Left kidney (tissue), 1 donor: ENCODE measurements at regions not wholly inside any gene's neighbourhood (a gene's known extent, or its start where the extent isn't known, plus 50 kb on each side); places are given as distances from the start of the nearest gene placed in this dataset.
"Not testable (repeated sequence)": the region's sequence is repeated elsewhere in the genome, so short reads cannot be mapped to it uniquely, and the experiment has no call there.

Experiments
- DNase-seq: peaks from one replicate; pipeline ENCODE4 v3.0.0-alpha.2; 2013

GRCh38 chr10:118870467-118871243 lies 115.9 kb upstream of the CACUL1 start:
- DNase-seq: peak; percentile 65

- no peak for DNase-seq
Measured at GRCh38 chr10:118871244-118871865, 116.6 kb upstream of the CACUL1 start.

DNA sequence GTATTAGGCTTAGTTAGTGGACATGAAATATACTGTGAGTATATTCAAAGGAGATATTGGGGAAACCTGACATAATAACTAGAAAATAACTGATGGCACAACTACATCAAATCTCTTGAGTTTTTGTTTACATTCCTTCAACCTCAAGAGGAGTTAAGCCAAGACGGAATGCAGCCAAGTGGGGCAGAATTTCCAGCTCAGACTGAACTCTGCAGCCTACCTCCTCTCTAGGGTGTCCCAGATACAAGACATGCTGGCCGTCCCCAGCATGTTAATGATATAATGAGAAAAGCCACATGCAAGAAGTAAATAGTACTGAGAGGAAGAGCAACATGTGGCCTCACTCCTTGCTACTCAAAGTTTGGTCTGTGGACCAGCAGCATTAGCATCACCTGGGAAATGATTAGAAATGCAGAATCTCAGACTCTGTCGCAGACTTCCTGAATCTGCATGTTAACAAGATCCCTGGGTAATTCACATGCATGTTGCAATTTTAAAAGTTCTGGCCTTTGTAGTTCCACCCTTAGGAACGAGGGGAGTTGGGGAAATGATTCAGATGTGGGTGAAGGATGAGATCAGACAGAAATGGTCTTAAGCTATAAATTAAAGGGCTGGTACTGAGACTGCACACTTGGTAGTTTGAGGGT lies 118.4 kb upstream of the CACUL1 start:
- DNase-seq: no peak

- DNase-seq: no peak
Measured at GRCh38 chr10:118873738-118874105, 119.0 kb upstream of the CACUL1 start.

- DNase-seq: no peak
Measured at GRCh38 chr10:118874171-118874570, 119.4 kb upstream of the CACUL1 start.

DNA sequence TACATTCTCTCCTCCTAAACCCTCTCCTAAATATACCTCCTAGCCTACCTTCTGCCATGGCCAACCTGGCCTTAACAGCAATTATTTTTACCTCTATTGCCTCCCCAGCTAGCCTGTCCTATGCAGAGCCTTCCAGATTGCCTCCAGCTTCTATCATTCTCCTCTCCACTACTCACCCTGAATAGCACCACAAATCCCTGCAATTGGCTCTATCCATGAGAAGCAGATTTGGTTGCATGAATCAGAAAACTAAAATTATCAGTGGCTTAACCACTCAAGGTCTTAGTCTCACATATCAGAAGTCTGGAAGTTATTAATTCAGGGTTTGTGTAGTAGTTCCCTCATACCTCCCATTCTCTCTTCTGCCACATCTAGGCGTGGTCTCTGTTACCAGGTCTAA lies 120.3 kb upstream of the CACUL1 start:
- DNase-seq: no peak

GRCh38 chr10:118882741-118883140 lies 128.0 kb upstream of the CACUL1 start:
- no peak for DNase-seq

GRCh38 chr10:118892255-118892654 lies 137.3 kb upstream of the NANOS1 start:
- no peak for DNase-seq

- DNase-seq: not testable (repeated sequence)
Measured at GRCh38 chr10:118894891-118895290, 134.6 kb upstream of the NANOS1 start.

DNA sequence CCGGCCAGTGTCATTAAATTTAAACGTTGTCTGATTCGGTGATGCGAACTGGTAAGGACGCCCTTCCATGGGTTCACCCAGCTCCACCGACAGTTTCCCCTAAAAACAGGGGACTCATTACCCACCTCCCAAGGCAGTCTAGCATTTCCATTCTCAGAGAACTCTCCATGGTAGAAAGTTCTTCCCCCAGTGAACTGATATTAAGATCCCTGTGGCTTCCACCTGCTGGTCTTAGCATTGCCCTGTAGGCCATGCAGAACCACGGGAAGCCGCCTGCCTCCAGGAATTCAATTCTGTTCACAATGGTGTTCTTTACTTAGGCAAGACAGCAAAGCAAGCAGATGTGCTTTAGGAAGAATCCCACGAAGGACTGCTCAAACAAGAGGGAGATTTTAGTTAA lies 128.9 kb upstream of the NANOS1 start:
- no peak for DNase-seq

- no peak for DNase-seq
Measured at GRCh38 chr10:118901380-118901779, 128.1 kb upstream of the NANOS1 start.

- no peak for DNase-seq
Measured at GRCh38 chr10:118901906-118902305, 127.6 kb upstream of the NANOS1 start.

GRCh38 chr10:118902656-118903055 lies 126.9 kb upstream of the NANOS1 start:
- not testable (repeated sequence) for DNase-seq

GRCh38 chr10:118903251-118903650 lies 126.3 kb upstream of the NANOS1 start:
- DNase-seq: no peak

DNA sequence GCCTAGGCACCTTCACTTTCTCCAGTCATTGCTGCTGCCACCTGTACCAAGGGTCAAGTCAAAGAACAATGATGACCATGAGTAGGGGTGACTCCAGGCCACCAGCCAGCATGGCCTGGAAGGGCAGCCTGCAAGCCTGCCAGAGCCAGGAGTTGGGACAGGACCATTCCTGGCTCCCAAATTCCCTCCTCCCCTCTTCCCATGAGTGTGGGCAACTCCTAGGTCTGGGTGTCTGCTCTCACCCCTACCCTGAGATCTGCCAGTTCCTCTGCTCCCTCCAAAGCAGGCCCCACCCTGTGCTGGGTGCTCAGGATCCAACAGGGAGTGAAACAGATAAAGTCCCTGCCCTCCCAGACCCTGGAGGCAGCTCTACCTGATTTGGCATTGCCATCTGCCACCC lies 125.8 kb upstream of the NANOS1 start:
- DNase-seq: no peak

DNA sequence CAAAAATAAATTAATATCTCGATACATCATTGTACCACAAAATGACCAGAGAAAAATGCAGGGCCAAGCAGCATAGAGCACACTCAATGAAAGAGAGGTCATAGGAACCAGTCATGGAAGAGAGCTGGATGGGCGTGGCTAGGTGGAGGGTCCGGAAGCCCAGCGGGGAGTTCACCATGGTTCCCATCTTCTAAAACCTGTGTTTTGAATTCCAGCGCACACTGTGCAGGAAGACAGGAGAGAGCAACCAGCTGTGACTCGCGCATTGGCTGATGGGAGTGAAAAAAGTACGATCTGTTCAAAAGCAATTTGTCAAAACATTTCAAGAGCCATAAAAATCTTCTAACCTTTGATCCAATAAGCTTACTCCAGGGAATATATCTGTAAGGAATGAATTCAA lies 125.2 kb upstream of the NANOS1 start:
- DNase-seq: peak; percentile 5

- DNase-seq: no peak
Measured at GRCh38 chr10:118907051-118907450, 122.5 kb upstream of the NANOS1 start.

DNA sequence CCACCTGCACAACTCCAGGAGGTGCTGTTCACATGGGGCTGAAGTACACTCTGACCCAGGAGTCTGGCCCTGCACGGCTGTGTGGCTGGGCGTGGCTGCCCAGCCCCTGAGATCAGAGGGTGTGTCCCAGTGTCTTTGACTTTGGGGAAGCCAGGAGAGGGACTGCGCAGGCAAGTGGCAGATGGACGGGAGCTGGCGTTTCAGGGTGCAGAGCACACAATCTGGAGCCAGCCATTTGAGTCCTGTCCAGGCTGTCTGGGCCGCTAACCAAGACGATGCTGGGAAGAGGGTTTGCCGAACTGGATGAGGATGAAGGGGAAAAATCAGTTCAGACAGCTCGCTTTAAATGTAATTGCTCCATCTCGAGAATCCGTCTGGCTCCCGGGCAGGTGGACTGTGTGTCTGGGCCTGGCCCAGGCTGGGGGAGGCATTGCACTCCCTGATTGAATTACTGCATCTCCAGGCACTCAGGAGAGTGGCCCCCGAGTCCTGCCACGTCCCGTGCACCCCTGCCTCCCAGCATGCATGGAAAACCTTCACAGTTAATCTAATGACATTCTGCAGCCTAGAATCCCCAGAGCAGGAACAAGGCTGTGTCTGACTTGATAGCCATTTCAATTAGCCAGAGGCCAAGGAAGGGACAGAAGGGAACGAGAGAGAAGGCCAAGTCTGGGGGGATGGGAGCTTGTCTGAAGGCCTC lies 120.8 kb upstream of the NANOS1 start:
- DNase-seq: peak; percentile 10

GRCh38 chr10:118910702-118911101 lies 118.8 kb upstream of the NANOS1 start:
- DNase-seq: no peak

GRCh38 chr10:118911363-118911762 lies 118.2 kb upstream of the NANOS1 start:
- no peak for DNase-seq

- DNase-seq: no peak
Measured at GRCh38 chr10:118912961-118913600, 116.4 kb upstream of the NANOS1 start.

- DNase-seq: no peak
Measured at GRCh38 chr10:118913825-118914224, 115.7 kb upstream of the NANOS1 start.
